Activated CD4-positive, alpha-beta T cell treated with anti-CD3 and anti-CD28 coated beads for 36 hours (primary cell): ENCODE measurements at regions not wholly inside any gene's neighbourhood (a gene's known extent, or its start where the extent isn't known, plus 50 kb on each side); places are given as distances from the start of the nearest gene placed in this dataset.

Source experiments
- ATAC-seq: fragments of 200-7000 bp; cut with Tn5 transposase; one replicate; pipeline ENCODE4 v1.10.0; 2021; ENCODE audit warnings: mild to moderate bottlenecking, moderate library complexity
- CTCF ChIA-PET: fragments of 350-600 bp; sonication (Branson Sonifier 250); formaldehyde crosslinking; loops from one replicate; lab custom pipeline; 2021; ENCODE audit warnings: antibody characterized with exemption; lab: Charles Lee
- POLR2A ChIA-PET: fragments of 350-600 bp; sonication (Branson Sonifier 250); formaldehyde crosslinking; loops from one replicate; lab custom pipeline; 2021; ENCODE audit warnings: antibody characterized with exemption, inconsistent platforms; lab: Charles Lee
- DNase-seq: peaks from one replicate; pipeline ENCODE4 v3.0.0-alpha.2; 2020
- H3K27ac Mint-ChIP-seq: one replicate; pipeline ENCODE4 v1.8.0; 2021; ENCODE audit warnings: mixed read lengths
- H3K27me3 Mint-ChIP-seq: one replicate; pipeline ENCODE4 v1.8.0; 2021; ENCODE audit warnings: mixed read lengths
- H3K36me3 Mint-ChIP-seq: one replicate; pipeline ENCODE4 v1.8.0; 2021; ENCODE audit warnings: low read depth, mixed read lengths
- H3K4me1 Mint-ChIP-seq: one replicate; pipeline ENCODE4 v1.8.0; 2021; ENCODE audit warnings: mixed read lengths
- H3K4me3 Mint-ChIP-seq: one replicate; pipeline ENCODE4 v1.8.0; 2021; ENCODE audit warnings: mild to moderate bottlenecking, moderate library complexity, mixed read lengths
- H3K9me3 Mint-ChIP-seq: one replicate; pipeline ENCODE4 v1.8.0; 2021; ENCODE audit warnings: low read depth, mixed read lengths
- intact Hi-C, 2 experiments: fragments of 100-400 bp; cut with DNase I in 1 of 2; cut with micrococcal nuclease in 1 of 2; formaldehyde crosslinking; loops; one replicate each; pipeline versions ENCODE4 v1.14.2 to v1.15.1; 2022 to 2024; cut with DNase I, micrococcal nuclease

DNA sequence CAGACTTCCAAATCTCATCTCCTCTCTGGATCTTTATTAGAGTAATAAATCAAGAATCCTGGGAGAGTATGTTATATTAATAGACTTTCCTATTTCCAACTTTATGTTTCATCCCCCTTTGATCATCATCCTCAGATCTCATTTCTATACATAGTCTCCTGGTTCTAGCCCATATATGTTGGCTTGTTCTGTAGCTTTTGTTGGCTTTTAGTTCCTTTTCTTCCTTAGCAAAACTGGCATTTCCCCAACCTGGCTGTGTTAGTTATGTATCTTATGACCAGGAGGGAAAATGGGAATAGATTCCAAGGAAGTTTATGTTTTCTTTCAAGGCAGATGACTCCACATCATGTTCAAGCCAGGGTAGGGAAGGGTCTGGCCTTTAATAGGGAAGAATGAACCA lies 2464.5 kb downstream of the PCDH9 start:
- CTCF ChIA-PET: no interaction called here
- no peaks in the 10 kb centered on the region for H3K36me3 Mint-ChIP-seq

DNA sequence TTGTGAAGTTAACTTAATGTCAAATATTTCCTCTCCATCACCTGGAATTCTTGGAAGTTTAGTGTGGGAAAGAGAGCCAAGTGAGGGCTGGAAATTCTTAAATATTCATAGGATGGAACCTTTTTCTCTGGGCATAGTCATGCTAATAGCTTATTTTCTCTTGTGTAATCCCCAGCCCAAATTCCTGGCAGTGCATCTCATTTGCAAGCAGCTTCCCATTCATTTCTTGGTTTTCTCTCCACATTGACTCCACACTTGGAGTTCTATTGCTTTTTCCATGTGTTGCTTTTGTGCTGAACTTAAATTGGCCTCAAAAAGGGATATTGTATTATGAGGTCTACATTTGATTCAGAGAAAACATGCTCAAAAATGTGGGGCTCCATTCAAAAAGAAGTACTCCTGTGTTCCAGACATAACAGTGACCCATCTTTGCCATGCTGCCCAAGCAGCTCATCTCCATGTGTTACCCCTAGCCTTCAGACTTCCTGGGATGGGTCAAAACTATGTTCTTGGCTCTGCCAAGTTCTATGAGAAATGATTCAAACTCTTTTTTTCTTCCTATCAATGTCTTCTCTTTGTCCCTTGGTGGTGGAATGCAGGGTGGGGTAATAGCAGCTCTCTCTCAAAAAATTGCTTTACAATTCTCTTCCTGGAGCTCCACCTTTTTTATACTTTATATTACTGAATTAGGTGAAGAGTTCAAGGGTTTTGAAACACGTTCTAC lies 2471.5 kb downstream of the PCDH9 start:
- intact Hi-C loops: no loop called here
- H3K36me3 Mint-ChIP-seq: no peaks in the 10 kb centered on the region
- no peak overlapping the region for H3K27ac Mint-ChIP-seq
- H3K27me3 Mint-ChIP-seq: no peaks in the 10 kb centered on the region
- ATAC-seq: no peak
- no peak overlapping the region for H3K4me3 Mint-ChIP-seq
- H3K9me3 Mint-ChIP-seq: peaks cover 22% of the 10 kb centered on the region
- ChIA-PET CTCF (no interaction called here), POLR2A (no interaction called here)
- no peak for DNase-seq
- no peaks in the 10 kb centered on the region for H3K4me1 Mint-ChIP-seq

More for the DNA sequence above, 2464.5 kb downstream of the PCDH9 start:
- Mint-ChIP-seq H3K4me1 (no peaks in the 10 kb centered on the region), H3K4me3 (no peak overlapping the region), H3K27me3 (no peaks in the 10 kb centered on the region), H3K27ac (no peak overlapping the region), H3K9me3 (peaks cover 20% of the 10 kb centered on the region)
- intact Hi-C loops: no loop called here
- DNase-seq (no peak), ATAC-seq (no peak)
- POLR2A ChIA-PET: no interaction called here

DNA sequence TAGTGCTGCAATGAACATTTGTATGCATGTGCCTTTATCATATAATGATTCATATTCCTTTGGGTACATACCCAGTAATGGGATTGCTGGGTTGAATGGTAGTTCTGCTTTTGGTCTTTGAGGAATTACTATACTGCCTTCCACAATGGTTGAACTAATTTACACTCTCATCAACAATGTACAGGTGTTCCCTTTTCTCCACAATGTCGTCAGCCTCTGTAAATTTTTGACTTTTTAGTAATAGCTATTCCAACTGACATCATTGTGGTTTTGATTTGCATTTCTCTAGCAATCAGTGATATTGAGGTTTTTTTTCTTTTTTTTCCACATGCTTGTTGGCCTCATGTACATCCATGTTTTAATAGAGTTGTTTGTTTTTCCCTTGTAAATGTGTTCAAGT lies 2473.5 kb downstream of the PCDH9 start:
- peaks cover 20% of the 10 kb centered on the region for H3K9me3 Mint-ChIP-seq
- ATAC-seq (no peak), DNase-seq (no peak)
- intact Hi-C loops: no loop called here
- H3K36me3 Mint-ChIP-seq: no peaks in the 10 kb centered on the region
- ChIA-PET POLR2A (no interaction called here), CTCF (no interaction called here)
- no peak overlapping the region for H3K4me3 Mint-ChIP-seq
- H3K4me1 Mint-ChIP-seq: no peaks in the 10 kb centered on the region
- H3K27me3 Mint-ChIP-seq: no peaks in the 10 kb centered on the region
- no peak overlapping the region for H3K27ac Mint-ChIP-seq

DNA sequence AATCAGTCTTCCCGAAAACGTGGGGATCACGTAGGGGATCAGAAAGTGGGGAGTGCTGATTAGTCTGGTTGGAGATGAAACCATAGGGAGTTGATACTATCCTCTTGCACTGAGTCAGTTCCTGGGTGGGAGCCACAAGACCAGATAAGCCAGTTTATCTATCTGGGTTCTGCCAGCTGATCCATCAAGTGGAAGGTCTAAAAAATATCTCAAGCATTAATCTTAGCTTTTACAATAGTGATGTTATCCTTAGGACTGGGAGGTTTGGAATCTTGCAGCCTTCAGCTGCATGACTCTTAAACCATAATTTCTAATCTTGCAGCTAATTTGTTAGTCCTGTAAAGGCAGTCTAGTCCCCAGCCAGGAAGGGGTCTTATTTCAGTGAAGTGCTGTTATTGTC lies 2474.2 kb downstream of the PCDH9 start:
- intact Hi-C loops: no loop called here
- Mint-ChIP-seq H3K27ac (no peak overlapping the region), H3K4me3 (no peak overlapping the region), H3K4me1 (no peaks in the 10 kb centered on the region), H3K9me3 (peaks cover 20% of the 10 kb centered on the region), H3K36me3 (no peaks in the 10 kb centered on the region), H3K27me3 (no peaks in the 10 kb centered on the region)
- no peak for ATAC-seq
- CTCF ChIA-PET: no interaction called here
- POLR2A ChIA-PET: no interaction called here
- no peak for DNase-seq

DNA sequence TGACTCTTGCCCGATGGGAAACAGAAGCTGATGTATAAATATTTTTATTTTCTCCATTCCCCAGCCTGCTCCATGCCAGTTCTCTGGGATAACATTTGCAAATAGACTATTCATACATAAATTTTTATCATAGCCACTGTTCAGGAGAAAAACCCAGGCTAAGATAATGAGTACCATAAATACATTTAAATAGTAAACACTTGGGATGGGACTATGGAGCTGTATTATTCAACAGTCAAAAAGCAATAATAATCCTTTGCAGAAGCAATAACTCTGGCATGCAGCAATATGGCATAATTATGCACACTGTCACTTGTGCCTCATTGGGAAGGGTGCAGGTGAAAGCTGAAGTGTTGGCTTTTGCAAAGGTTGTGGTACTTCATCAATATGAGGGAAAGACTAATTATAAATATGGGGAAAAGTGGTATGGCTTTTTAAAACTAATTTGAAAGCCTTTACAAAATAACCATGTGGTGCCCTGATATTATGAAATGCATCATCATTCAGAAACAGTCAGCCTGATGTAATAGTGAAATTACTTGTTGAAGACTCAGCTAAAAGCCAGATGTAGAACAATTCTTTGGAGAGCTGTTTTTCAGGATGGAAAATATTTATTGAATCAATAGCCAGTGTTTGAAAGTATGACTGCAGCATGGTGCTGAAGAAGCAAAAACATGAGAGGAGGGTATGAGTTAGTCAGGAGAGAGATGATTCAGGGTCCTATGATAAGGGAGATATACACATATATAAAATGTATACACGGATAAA lies 2476.7 kb downstream of the PCDH9 start:
- Mint-ChIP-seq H3K27me3 (no peaks in the 10 kb centered on the region), H3K36me3 (no peaks in the 10 kb centered on the region), H3K4me1 (no peaks in the 10 kb centered on the region), H3K9me3 (peaks cover 11% of the 10 kb centered on the region), H3K27ac (no peak overlapping the region), H3K4me3 (no peak overlapping the region)
- ATAC-seq: no peak
- POLR2A ChIA-PET: no interaction called here
- intact Hi-C loops: no loop called here
- no peak for DNase-seq
- CTCF ChIA-PET: no interaction called here

DNA sequence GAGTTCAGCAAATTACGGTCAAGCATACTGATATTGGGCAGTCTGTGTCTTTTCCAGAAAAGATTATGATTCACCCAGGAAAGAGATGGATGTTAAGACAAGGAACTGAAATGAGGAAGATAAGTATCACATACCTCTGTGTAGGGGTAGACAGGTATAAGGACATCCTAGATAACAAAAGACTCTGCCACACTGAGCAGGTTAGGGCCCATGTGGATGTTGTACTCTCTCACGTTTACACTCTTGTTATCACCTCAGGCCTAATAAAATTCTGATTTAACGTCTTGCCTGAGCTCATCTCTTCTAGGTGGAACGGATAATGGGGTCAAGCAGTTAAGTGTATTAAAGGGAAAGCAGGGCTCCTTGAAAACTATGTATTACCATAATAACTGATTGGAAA lies 2480.8 kb downstream of the PCDH9 start:
- DNase-seq: no peak
- Mint-ChIP-seq H3K9me3 (peaks cover 2% of the 10 kb centered on the region), H3K36me3 (no peaks in the 10 kb centered on the region), H3K27ac (no peak overlapping the region), H3K4me3 (no peak overlapping the region), H3K4me1 (no peaks in the 10 kb centered on the region), H3K27me3 (no peaks in the 10 kb centered on the region)
- intact Hi-C loops: no loop called here
- no peak for ATAC-seq
- CTCF ChIA-PET: no interaction called here
- POLR2A ChIA-PET: no interaction called here

DNA sequence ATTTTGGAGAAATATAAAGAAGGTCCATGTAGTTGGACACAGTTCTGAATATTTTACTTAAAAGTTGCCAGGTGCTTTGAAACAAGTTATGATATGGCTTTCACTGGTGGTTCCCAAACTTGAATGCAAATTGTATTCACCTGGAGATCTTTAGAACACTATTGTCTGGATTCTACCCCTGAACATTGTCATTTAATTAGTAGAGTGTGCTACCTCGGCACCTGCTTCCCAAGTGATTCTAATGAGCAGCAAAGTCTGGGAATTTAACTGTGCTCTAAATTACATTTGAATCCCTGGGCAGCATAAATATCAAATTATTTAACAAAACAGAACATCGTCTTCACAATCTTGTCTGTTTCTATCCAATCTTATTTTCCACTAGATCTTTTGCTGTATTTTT lies 2483.3 kb downstream of the PCDH9 start:
- ChIA-PET POLR2A (no interaction called here), CTCF (no interaction called here)
- Mint-ChIP-seq H3K4me3 (no peak overlapping the region), H3K9me3 (peaks cover 6% of the 10 kb centered on the region), H3K27me3 (no peaks in the 10 kb centered on the region), H3K27ac (no peak overlapping the region), H3K4me1 (no peaks in the 10 kb centered on the region), H3K36me3 (no peaks in the 10 kb centered on the region)
- ATAC-seq (no peak), DNase-seq (no peak)
- intact Hi-C loops: no loop called here

DNA sequence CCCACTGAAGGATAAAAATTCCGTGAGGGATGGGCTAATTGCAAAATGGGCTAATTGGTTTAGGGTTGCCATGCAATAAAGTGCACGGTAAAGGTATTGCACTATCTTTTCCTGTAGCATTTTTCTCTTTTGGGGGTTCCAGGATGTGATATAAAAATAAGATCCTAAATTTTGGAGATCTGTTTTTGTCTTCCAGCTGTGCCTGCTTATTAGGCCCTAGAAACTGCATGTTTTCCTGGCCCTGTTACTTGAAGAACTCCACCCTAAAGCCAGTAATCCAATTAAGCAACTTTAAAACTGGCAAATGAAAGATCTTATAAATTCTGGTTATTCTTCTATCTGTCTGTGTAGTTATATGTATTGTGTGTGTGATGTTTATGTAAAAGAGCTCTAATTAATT lies 2489.6 kb downstream of the PCDH9 start:
- Mint-ChIP-seq H3K9me3 (peaks cover 13% of the 10 kb centered on the region), H3K4me3 (no peak overlapping the region), H3K27ac (no peak overlapping the region), H3K36me3 (no peaks in the 10 kb centered on the region), H3K4me1 (no peaks in the 10 kb centered on the region), H3K27me3 (no peaks in the 10 kb centered on the region)
- CTCF ChIA-PET: no interaction called here
- DNase-seq (no peak), ATAC-seq (no peak)
- POLR2A ChIA-PET: no interaction called here
- intact Hi-C loops: no loop called here

DNA sequence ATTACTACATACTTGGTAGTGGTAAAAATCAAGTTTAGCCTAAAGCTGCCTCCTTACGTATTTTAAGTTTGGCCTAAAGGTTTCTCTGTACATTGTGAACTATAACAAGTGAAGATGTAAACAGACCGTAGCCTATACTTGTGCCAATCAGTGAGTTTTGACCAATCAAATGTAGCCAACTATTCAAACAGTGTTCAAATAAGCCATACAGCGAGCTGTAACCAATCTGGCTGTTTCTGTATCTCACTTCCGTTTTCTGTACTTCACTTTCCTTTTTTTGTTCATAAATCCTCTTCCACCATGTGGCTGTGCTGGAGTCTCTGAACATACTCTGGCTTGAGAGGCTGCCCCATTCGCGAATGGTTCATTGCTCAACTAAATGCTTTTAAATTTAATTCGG lies 2504.6 kb downstream of the PCDH9 start:
- H3K27me3 Mint-ChIP-seq: no peaks in the 10 kb centered on the region
- no peak for ATAC-seq
- POLR2A ChIA-PET: no interaction called here
- H3K4me1 Mint-ChIP-seq: no peaks in the 10 kb centered on the region
- H3K36me3 Mint-ChIP-seq: no peaks in the 10 kb centered on the region
- intact Hi-C loops: no loop called here
- H3K27ac Mint-ChIP-seq: no peak overlapping the region
- CTCF ChIA-PET: no interaction called here
- H3K9me3 Mint-ChIP-seq: peaks cover 5% of the 10 kb centered on the region
- DNase-seq: no peak
- no peak overlapping the region for H3K4me3 Mint-ChIP-seq

DNA sequence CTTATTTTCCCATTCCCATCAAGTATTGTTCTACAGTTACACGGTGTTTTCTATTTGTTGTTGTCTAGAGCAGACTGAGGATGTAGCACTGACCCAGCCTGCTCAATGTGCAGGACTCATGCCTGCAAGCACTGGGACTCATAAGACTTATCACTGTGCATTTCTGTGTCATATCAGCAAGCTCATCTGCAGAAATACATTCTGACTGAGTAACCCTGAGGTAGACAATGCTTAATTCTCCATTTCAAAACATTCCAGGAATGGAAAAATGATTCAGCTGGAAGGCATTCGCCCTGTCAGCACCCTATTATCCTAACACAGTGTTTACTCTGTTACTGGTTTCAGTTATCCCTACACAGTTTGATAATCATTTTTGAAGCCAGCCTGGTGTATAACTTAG lies 2506.4 kb downstream of the PCDH9 start:
- ChIA-PET POLR2A (no interaction called here), CTCF (no interaction called here)
- H3K4me1 Mint-ChIP-seq: no peaks in the 10 kb centered on the region
- peaks cover 2% of the 10 kb centered on the region for H3K9me3 Mint-ChIP-seq
- no peaks in the 10 kb centered on the region for H3K27me3 Mint-ChIP-seq
- no peak for DNase-seq
- ATAC-seq: no peak
- no peak overlapping the region for H3K27ac Mint-ChIP-seq
- intact Hi-C loops: no loop called here
- H3K4me3 Mint-ChIP-seq: no peak overlapping the region
- no peaks in the 10 kb centered on the region for H3K36me3 Mint-ChIP-seq

DNA sequence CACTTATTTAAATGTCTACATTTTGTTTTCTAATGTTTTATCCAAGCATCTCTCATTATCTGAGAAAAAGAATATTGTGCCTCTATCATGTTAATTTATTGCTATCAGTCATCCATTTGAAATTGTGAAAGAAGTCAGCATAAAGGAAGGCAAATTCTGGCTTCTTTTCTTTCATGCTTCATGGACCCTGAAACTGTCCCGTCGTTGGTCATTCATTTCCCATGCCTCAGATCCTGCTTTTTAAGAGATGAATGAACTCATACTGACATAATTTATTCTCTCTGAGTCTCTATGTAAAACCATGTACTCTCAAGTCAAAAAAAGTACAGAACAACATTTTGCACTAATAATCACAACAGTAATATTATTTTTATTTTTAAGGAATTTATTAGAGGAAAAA lies 2512.0 kb downstream of the PCDH9 start:
- Mint-ChIP-seq H3K4me3 (no peak overlapping the region), H3K4me1 (no peaks in the 10 kb centered on the region), H3K36me3 (no peaks in the 10 kb centered on the region), H3K9me3 (peaks cover 5% of the 10 kb centered on the region), H3K27ac (no peak overlapping the region), H3K27me3 (no peaks in the 10 kb centered on the region)
- DNase-seq (no peak), ATAC-seq (no peak)
- POLR2A ChIA-PET: no interaction called here
- CTCF ChIA-PET: no interaction called here
- intact Hi-C loops: no loop called here

DNA sequence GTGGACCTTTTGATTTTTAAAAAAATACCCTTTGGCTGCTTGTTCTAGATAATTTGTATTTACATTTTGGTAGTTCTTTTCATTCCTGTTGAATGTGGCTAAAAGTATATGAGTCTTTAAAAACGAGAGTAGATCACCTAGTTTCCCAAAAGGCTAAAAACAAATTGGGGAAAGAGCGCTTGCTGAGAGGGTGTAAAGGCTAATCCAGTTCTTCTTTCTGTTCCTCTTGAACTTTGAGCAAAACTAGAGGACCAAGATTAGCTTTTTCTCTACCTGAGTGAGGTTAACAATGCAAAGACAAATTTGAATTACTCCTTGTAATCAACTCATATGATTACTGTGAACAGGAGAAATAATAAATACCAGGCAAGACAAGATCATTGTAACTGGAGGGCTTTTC lies 2513.2 kb downstream of the PCDH9 start:
- ChIA-PET CTCF (no interaction called here), POLR2A (no interaction called here)
- ATAC-seq: no peak
- no peaks in the 10 kb centered on the region for H3K36me3 Mint-ChIP-seq
- no peaks in the 10 kb centered on the region for H3K27me3 Mint-ChIP-seq
- no peak overlapping the region for H3K4me3 Mint-ChIP-seq
- intact Hi-C loops: no loop called here
- no peak overlapping the region for H3K27ac Mint-ChIP-seq
- H3K9me3 Mint-ChIP-seq: peaks cover 5% of the 10 kb centered on the region
- DNase-seq: no peak
- no peaks in the 10 kb centered on the region for H3K4me1 Mint-ChIP-seq
